Mammary epithelial cell (primary cell): ENCODE measurements at regions not wholly inside any gene's neighbourhood (a gene's known extent, or its start where the extent isn't known, plus 50 kb on each side); places are given as distances from the start of the nearest gene placed in this dataset.

ENCODE experiments used
- EZH2 ChIP-seq: IDR thresholded peaks from 2 replicates; pipeline ENCODE4 v1.6.1; 2012; ENCODE audit warnings: low read length, inconsistent platforms, borderline replicate concordance
- TF ChIP-seq, protein P1 (sequence below), 2 donors: IDR thresholded peaks in 1 of 2; conservative IDR thresholded peaks in 1 of 2; 2 replicates each; pipeline ENCODE4 v1.5.1; 2011 to 2012; ENCODE audit warnings: inconsistent platforms in 2 of 2, low read length in 2 of 2, mild to moderate bottlenecking in 2 of 2, control low read depth in 1 of 2, low read depth in 1 of 2; ENCODE audit not compliant: insufficient read depth in 1 of 2; ENCODE audit errors: extremely low read depth in 1 of 2

DNA sequence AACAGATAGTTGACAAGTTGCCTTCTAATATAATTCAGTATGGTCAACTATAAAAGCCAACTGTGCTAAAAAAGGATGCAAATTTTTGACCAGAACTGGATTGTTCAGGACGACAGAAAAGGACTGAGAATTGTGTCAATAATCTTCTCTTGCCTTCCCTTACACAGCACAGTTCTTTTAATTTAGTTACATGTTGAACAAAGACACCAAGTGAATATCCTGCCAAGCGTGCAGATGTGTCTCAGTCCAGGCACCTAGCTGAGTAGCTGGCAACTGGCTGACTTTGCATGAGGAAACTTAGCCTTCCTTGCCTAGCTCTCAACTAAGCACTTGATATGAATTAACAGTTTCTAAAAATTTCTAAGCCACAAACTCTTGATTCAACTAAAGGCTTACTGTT, 801.4 kb downstream of the BCL11A start:
- TF ChIP-seq, protein P1, sequence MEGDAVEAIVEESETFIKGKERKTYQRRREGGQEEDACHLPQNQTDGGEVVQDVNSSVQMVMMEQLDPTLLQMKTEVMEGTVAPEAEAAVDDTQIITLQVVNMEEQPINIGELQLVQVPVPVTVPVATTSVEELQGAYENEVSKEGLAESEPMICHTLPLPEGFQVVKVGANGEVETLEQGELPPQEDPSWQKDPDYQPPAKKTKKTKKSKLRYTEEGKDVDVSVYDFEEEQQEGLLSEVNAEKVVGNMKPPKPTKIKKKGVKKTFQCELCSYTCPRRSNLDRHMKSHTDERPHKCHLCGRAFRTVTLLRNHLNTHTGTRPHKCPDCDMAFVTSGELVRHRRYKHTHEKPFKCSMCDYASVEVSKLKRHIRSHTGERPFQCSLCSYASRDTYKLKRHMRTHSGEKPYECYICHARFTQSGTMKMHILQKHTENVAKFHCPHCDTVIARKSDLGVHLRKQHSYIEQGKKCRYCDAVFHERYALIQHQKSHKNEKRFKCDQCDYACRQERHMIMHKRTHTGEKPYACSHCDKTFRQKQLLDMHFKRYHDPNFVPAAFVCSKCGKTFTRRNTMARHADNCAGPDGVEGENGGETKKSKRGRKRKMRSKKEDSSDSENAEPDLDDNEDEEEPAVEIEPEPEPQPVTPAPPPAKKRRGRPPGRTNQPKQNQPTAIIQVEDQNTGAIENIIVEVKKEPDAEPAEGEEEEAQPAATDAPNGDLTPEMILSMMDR (conservative IDR thresholded peaks at IDR 0.05 in 1 of 2, IDR thresholded peaks at IDR 0.05 in 1 of 2; ENCODE audit: extremely low read depth in 1 of 2, insufficient read depth in 1 of 2, low read depth in 1 of 2, low read length in 2 of 2): no peak
- no peak for TF ChIP-seq EZH2
